ENCODE measurements at regions not wholly inside any gene's neighbourhood (a gene's known extent, or its start where the extent isn't known, plus 50 kb on each side); places are given as distances from the start of the nearest gene placed in this dataset.

GRCh38 chr16:80084614-80085013, 456.2 kb upstream of the DYNLRB2 start:
- peak; percentile 40; the same call in 1 of the 2 replicates for TF ChIP-seq CTCF (IDR thresholded peaks at IDR 0.05)
- no peak for TF ChIP-seq AR (CRISPR knock-in tag; IDR thresholded peaks at IDR 0.05)
- TF ChIP-seq ZNF416 (CRISPR knock-in tag; IDR thresholded peaks at IDR 0.05), result no peak
- no peak for TF ChIP-seq PRDM15 (CRISPR knock-in tag; IDR thresholded peaks at IDR 0.05)
- TF ChIP-seq ESRRA (CRISPR knock-in tag; IDR thresholded peaks at IDR 0.05; ENCODE audit: borderline replicate concordance), result no peak
- no peak for TF ChIP-seq RORB (CRISPR knock-in tag; IDR thresholded peaks at IDR 0.05)
- no peak for TF ChIP-seq ZNF425 (CRISPR knock-in tag; conservative IDR thresholded peaks at IDR 0.05)
- no peak for TF ChIP-seq ETV6 (CRISPR knock-in tag; IDR thresholded peaks at IDR 0.05)

GRCh38 chr16:80084163-80084562, 456.6 kb upstream of the DYNLRB2 start:
- H3K27ac Mint-ChIP-seq, result no peak overlapping the region
- no peak for ATAC-seq
- POLR2A ChIA-PET, result interaction anchor here (0.6 kb wide), 1 partner anchor 1417 kb away, joined by 3 read pairs; no protein-coding TSS in a partner anchor
- TF ChIP-seq NFATC4 (CRISPR knock-in tag; IDR thresholded peaks at IDR 0.05) (no peak), ATF2 (CRISPR knock-in tag; IDR thresholded peaks at IDR 0.05; ENCODE audit: borderline replicate concordance, low read depth) (no peak), GTF2I (CRISPR knock-in tag; conservative IDR thresholded peaks at IDR 0.05) (no peak), ZNF671 (CRISPR knock-in tag; IDR thresholded peaks at IDR 0.05) (no peak), ZNF512 (CRISPR knock-in tag; IDR thresholded peaks at IDR 0.05; ENCODE audit: borderline replicate concordance) (no peak), ZNF138 (CRISPR knock-in tag; conservative IDR thresholded peaks at IDR 0.05) (no peak), NFYB (CRISPR knock-in tag; conservative IDR thresholded peaks at IDR 0.05; ENCODE audit: low read depth) (no peak), FOXK1 (CRISPR knock-in tag; IDR thresholded peaks at IDR 0.05) (no peak), MLX (CRISPR knock-in tag; IDR thresholded peaks at IDR 0.05) (no peak), EMX1 (CRISPR knock-in tag; IDR thresholded peaks at IDR 0.05) (no peak), TCF7 (CRISPR knock-in tag; IDR thresholded peaks at IDR 0.05; ENCODE audit: low read depth) (no peak), GRHL2 (CRISPR knock-in tag; IDR thresholded peaks at IDR 0.05; ENCODE audit: insufficient replicate concordance, severe bottlenecking) (no peak)

More at GRCh38 chr16:80084614-80085013, 456.2 kb upstream of the DYNLRB2 start:
- Mint-ChIP-seq H3K9me3 (no peaks in the 10 kb centered on the region), H3K27me3 (ENCODE audit: low read depth) (no peaks in the 10 kb centered on the region), H3K27ac (no peak overlapping the region), H3K36me3 (no peaks in the 10 kb centered on the region), H3K4me1 (peaks cover 7% of the 10 kb centered on the region; the same call in 1 of the 2 replicates), H3K4me3 (no peak overlapping the region)
- ATAC-seq (peak; percentile 100), DNase-seq (ENCODE audit: low spot score) (peak; percentile 51)
- POLR2A ChIA-PET, result interaction anchor here (0.6 kb wide), 1 partner anchor 1417 kb away, joined by 3 read pairs; no protein-coding TSS in a partner anchor
- CTCF ChIA-PET, result interaction anchor here (0.5 to 1.3 kb wide), 26 partner anchors 9 to 1409 kb away, joined by 3 to 12 read pairs (median 4); partner anchors contain the start of gene MAF

More at GRCh38 chr16:80084163-80084562, 456.6 kb upstream of the DYNLRB2 start:
- CTCF ChIA-PET, result interaction anchor here (0.5 to 1.3 kb wide), 24 partner anchors 9 to 1378 kb away, joined by 3 to 12 read pairs (median 4); partner anchors contain the start of gene MAF
- no peaks in the 10 kb centered on the region for H3K27me3 Mint-ChIP-seq (ENCODE audit: low read depth)
- H3K9me3 Mint-ChIP-seq, result no peaks in the 10 kb centered on the region
- no peaks in the 10 kb centered on the region for H3K36me3 Mint-ChIP-seq
- no peak for DNase-seq (ENCODE audit: low spot score)
- peaks cover 7% of the 10 kb centered on the region; the same call in 1 of the 2 replicates for H3K4me1 Mint-ChIP-seq
- no peak overlapping the region for H3K4me3 Mint-ChIP-seq

Measured in WTC11 (cell line).